Mucosa of descending colon (tissue), 3 donors: ENCODE measurements at regions not wholly inside any gene's neighbourhood (a gene's known extent, or its start where the extent isn't known, plus 50 kb on each side); places are given as distances from the start of the nearest gene placed in this dataset.

Experiments
- ATAC-seq: fragments of 200-7000 bp; cut with Tn5 transposase; one replicate; pipeline ENCODE4 v1.9.1; 2020; ENCODE audit warnings: mild to moderate bottlenecking, moderate library complexity
- DNase-seq, 3 donors: peaks; one replicate each; pipeline ENCODE4 v3.0.0-alpha.2; 2020
- H3K36me3 ChIP-seq: fragments of 200-600 bp; one replicate; pipeline ENCODE4 v1.8.0; 2021; ENCODE audit warnings: low read depth, mild to moderate bottlenecking
- H3K4me1 ChIP-seq: fragments of 200-600 bp; one replicate; pipeline ENCODE4 v1.8.0; 2021; ENCODE audit warnings: low read depth, mild to moderate bottlenecking
- H3K4me3 ChIP-seq: fragments of 200-600 bp; one replicate; pipeline ENCODE4 v1.8.0; 2021; ENCODE audit warnings: mild to moderate bottlenecking
- H3K9me3 ChIP-seq: fragments of 200-600 bp; one replicate; pipeline ENCODE4 v1.8.0; 2021; ENCODE audit warnings: mild to moderate bottlenecking
- intact Hi-C, 2 donors: fragments of 100-400 bp; cut with DNase I in 1 of 2; cut with micrococcal nuclease in 1 of 2; formaldehyde crosslinking; loops; one replicate each; pipeline versions ENCODE4 v1.11.0 to v1.11.1; 2022; cut with DNase I, micrococcal nuclease
- TF ChIP-seq, protein P1 (sequence below): fragments of 200-600 bp; IDR thresholded peaks from one replicate; pipeline ENCODE4 v1.8.0; 2022; ENCODE audit warnings: antibody characterized with exemption, mild to moderate bottlenecking
- donor health status: DM: no; HTN: no; CAD: no; lungs with moderate emphysema.
- donor health status: DM: no; HTN: no; CAD: no.
- donor health status: DM: no; HTN: yes; CAD: no.

DNA sequence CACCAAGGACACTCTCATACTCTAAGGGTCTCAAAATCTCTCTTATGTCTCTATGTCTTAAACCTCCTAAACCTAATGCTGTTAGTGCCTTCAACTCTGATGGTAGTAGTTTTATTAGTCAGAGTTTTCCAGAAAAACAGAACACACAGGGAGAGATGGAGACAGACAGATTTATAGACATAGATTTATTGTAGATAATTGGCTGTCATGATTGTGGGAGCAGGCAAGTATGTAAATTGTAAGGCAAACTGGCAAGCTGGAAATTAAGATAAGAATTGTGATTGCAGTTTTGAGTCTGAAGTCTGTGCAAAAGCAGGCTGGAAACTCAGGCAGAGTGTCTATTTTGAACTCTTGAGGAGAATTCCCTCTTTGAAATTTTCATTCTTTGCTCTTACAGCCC, 96.3 kb upstream of the ROBO1 start:
- Histone ChIP-seq H3K36me3 (no peaks in the 10 kb centered on the region), H3K4me1 (no peaks in the 10 kb centered on the region), H3K4me3 (no peak overlapping the region), H3K9me3 (no peaks in the 10 kb centered on the region)
- no peak for ATAC-seq
- DNase-seq, result no peak
- intact Hi-C loops, result no loop called here
- TF ChIP-seq, protein P1, sequence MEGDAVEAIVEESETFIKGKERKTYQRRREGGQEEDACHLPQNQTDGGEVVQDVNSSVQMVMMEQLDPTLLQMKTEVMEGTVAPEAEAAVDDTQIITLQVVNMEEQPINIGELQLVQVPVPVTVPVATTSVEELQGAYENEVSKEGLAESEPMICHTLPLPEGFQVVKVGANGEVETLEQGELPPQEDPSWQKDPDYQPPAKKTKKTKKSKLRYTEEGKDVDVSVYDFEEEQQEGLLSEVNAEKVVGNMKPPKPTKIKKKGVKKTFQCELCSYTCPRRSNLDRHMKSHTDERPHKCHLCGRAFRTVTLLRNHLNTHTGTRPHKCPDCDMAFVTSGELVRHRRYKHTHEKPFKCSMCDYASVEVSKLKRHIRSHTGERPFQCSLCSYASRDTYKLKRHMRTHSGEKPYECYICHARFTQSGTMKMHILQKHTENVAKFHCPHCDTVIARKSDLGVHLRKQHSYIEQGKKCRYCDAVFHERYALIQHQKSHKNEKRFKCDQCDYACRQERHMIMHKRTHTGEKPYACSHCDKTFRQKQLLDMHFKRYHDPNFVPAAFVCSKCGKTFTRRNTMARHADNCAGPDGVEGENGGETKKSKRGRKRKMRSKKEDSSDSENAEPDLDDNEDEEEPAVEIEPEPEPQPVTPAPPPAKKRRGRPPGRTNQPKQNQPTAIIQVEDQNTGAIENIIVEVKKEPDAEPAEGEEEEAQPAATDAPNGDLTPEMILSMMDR, result no peak

DNA sequence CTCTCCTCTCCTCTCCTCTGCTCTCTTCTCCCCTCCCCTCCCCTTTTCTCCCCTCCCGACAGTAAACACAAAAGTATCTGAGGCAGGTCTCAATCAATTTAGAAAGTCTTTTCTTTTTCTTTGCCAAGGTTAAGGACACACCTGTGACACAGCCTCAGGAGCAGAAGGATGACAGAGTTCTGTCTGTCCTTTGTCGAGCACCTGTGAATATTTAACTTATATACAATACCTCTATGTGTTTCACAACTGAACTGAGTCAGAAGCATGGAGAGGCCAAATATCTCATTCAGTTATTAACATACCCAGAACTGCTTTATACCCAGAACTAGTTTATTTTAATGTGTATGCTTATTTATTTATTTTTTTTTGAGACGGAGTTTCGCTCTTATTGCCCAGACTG, 81.1 kb upstream of the ROBO1 start:
- no peak for DNase-seq
- intact Hi-C loops, result no loop called here
- Histone ChIP-seq H3K9me3 (no peaks in the 10 kb centered on the region), H3K36me3 (no peaks in the 10 kb centered on the region), H3K4me3 (no peak overlapping the region), H3K4me1 (no peaks in the 10 kb centered on the region)
- ATAC-seq, result no peak
- TF ChIP-seq, protein P1, result no peak

DNA sequence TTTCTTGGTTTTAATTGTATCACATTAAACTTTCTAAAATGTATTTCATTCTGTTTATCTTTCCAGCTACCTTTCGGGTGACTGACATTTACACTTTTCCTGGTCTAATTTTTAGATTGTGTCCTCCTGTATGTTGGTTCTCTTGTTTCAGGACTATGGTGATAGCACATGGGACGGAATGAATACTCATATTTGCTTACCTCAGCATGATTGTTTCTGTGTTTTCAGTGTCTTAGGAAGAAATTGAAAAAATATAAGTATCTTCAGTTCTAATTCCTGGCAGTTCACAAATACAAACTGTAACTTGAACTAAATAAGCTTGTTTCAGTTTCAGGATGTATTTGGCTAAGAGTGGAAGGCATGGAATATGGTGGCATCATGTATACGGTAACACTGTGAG, 80.1 kb upstream of the ROBO1 start:
- ATAC-seq, result no peak
- Histone ChIP-seq H3K36me3 (no peaks in the 10 kb centered on the region), H3K9me3 (no peaks in the 10 kb centered on the region), H3K4me1 (no peaks in the 10 kb centered on the region), H3K4me3 (no peak overlapping the region)
- intact Hi-C loops, result no loop called here
- DNase-seq, result no peak
- TF ChIP-seq, protein P1, result no peak

DNA sequence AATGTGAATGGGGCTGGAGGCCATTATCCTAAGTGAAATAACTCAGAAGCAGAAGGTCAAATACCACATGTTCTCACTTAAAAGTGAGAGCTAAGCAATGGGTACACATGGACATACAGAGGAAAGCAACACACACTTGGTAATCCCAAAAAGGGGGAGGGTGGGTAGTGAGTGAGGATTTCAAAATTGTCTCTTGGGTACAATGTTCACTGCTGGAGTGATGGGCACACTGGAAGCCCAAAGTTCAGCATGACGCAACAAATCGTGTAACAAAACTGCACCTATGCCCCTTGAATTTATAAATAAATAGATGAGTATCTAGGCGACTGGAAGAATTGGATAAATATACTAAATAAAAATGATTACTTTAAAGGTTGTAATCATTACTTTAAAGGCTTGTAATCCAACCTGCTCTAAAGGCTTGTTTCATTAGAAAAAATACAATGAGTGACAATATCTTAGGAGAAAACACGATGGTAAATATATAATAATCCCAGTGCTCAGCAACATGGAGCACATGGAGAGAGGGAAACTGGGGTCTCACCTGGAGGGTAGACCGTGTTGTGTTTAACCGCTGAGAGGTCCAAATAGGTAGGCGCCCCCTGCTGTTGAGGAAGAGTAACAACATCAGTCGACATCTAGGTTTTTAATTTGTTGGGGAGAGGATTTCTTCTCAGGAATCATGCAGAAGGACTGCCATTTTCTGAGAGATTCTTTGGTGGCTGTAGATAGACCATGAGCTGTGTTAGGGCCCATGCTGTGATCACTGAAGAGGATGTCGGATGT, 78.5 kb upstream of the ROBO1 start:
- Histone ChIP-seq H3K36me3 (no peaks in the 10 kb centered on the region), H3K9me3 (no peaks in the 10 kb centered on the region), H3K4me1 (no peaks in the 10 kb centered on the region), H3K4me3 (no peak overlapping the region)
- no peak for ATAC-seq
- intact Hi-C loops, result no loop called here
- TF ChIP-seq, protein P1, result no peak
- no peak for DNase-seq

DNA sequence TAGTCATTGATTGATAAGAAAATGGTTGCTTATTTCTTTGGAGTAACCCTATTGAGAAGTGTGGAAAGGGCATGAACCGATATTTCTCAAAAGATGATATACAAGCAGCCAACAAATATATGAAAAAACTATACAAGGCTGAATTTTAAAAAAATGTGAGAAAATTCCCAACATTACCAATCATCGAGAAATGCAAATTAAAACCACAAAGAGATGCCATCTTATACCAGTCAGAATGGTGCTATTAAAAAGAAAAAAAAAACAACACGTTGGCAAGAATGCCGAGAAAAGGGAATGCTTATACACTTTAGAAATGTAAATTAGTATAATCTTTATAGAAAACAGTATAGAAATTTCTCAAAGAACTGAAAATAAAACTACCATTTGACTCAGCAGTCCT, 77.7 kb upstream of the ROBO1 start:
- no peak overlapping the region for H3K4me3 ChIP-seq
- H3K4me1 ChIP-seq, result no peaks in the 10 kb centered on the region
- intact Hi-C loops, result no loop called here
- no peaks in the 10 kb centered on the region for H3K36me3 ChIP-seq
- no peaks in the 10 kb centered on the region for H3K9me3 ChIP-seq
- DNase-seq (no peak), ATAC-seq (no peak)
- TF ChIP-seq, protein P1, result no peak

DNA sequence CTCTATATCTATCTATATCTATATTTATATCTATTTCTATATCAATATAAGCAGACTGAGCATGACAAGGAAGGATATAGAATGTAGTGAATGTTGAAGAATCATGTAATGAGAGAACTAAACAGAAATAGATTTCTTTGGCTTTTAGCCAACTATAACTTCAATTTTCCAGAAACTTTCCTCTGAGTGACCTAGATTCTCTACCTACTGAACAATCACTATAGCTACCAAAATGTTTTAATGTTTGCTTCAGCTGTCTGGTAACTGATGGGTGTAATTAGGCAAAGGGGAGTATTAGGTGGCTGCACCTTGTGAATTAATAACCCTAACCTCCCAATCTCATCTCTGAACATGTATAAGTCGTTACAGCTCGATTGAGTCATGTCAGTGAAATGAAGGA, 76.4 kb upstream of the ROBO1 start:
- ATAC-seq (no peak), DNase-seq (no peak)
- TF ChIP-seq, protein P1, result no peak
- H3K36me3 ChIP-seq, result no peaks in the 10 kb centered on the region
- intact Hi-C loops, result no loop called here
- H3K4me3 ChIP-seq, result no peak overlapping the region
- H3K9me3 ChIP-seq, result no peaks in the 10 kb centered on the region
- H3K4me1 ChIP-seq, result no peaks in the 10 kb centered on the region
